ENCODE measurements at regions not wholly inside any gene's neighbourhood (a gene's known extent, or its start where the extent isn't known, plus 50 kb on each side); places are given as distances from the start of the nearest gene placed in this dataset.
"Not testable (repeated sequence)": the region's sequence is repeated elsewhere in the genome, so short reads cannot be mapped to it uniquely, and the experiment has no call there.

GRCh38 chr5:32928761-32929160, 217.6 kb downstream of the NPR3 start:
- no peak for DNase-seq (ENCODE audit: low read depth in 2 of 2)

GRCh38 chr5:32931438-32931837, 220.3 kb downstream of the NPR3 start:
- DNase-seq (ENCODE audit: low read depth in 2 of 2) = not testable (repeated sequence)

GRCh38 chr5:32932241-32932935, 221.3 kb downstream of the NPR3 start:
- no peak for DNase-seq (ENCODE audit: low read depth in 2 of 2)

DNA sequence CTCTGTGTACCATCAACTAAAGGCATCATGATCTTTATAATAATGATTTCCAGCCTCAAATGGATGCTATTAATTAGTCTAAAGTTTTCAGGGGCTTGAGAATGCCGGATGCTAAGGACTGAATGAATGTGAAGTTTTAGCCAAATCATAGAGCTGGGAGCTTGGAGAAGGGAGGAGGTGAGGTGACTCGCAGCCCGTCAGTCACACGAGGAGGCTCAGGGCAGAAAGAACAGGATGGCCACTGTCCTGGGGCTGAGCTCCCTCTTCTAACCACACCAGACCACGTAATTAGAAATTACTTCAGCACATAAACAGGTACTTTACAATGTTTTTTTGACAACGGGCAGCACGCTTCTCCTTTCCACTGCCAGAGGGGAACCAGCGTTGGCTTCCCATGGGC, 222.6 kb downstream of the NPR3 start:
- no peak for DNase-seq (ENCODE audit: low read depth in 2 of 2)

DNA sequence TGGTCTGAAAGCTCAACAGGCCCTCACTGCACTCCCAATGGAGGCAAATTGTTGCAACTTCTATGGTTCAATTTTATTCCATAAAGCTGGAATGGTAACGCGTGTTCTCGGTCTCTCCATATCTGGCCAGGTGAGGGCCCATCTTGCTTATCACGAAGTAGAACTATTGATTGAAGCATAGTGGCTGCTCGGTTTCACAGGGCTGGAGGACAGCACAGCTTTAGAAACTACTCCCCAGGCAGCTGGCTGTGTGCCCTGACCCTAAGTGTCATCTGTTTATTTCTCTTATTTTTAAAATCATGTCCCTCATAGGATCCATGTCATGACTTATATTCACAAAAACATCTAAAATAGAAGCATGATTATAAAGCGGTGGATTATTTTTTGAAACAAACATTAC, 223.4 kb downstream of the NPR3 start:
- DNase-seq (ENCODE audit: low read depth in 2 of 2) = no peak

- DNase-seq (ENCODE audit: low read depth in 2 of 2) = no peak
Observed at GRCh38 chr5:32935283-32935682, 224.2 kb downstream of the NPR3 start.

GRCh38 chr5:32936329-32936728, 225.2 kb downstream of the NPR3 start:
- DNase-seq (ENCODE audit: low read depth in 2 of 2) = no peak

GRCh38 chr5:32942225-32942989, 231.3 kb downstream of the NPR3 start:
- DNase-seq (ENCODE audit: low read depth in 2 of 2) = peak; percentile 21 to 49

- no peak for DNase-seq (ENCODE audit: low read depth in 2 of 2)
Observed at GRCh38 chr5:32949286-32949970, 238.3 kb downstream of the NPR3 start.

GRCh38 chr5:32951003-32951402, 239.9 kb downstream of the NPR3 start:
- no peak for DNase-seq (ENCODE audit: low read depth in 2 of 2)

DNA sequence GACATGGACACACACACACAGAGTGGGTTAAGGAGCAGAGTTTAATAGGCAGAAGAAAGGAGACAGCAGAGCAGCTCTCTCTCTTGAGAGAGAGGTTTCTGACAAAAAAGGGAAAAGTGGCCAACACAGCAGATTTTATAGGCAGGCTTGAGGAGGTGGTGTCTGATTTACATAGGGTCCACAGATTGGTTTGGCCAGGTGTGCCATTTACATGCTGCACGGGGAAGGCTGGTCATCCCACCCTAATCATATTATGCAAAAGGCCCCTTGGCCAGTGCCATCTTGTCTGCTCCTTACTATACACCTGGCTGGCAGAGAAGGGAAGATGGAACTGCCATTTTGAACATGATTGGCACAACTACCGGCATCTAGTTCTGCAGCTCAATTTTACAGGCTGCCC, 240.8 kb downstream of the NPR3 start:
- no peak for DNase-seq (ENCODE audit: low read depth in 2 of 2)

GRCh38 chr5:32952421-32952820, 241.3 kb downstream of the NPR3 start:
- DNase-seq (ENCODE audit: low read depth in 2 of 2) = not testable (repeated sequence)

DNA sequence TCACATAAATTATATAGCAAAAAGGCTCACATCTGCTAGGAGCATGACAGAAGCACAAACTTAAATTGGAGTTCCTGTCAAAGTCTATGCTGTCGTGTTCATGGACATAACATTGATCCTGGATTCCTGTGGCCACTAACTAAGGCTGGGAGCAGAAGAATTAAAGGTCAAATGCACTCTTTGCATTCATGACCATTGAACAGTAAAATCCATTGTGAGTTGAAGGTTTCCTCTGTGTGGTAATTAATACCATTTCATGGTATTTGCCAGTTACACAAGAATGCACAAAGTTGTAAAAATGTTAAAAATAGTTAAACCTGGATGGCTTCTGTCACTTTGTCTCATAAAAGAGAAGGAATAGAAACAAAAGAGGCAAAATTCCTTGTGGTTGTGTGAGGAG, 242.6 kb downstream of the NPR3 start:
- DNase-seq (ENCODE audit: low read depth in 2 of 2) = no peak

DNA sequence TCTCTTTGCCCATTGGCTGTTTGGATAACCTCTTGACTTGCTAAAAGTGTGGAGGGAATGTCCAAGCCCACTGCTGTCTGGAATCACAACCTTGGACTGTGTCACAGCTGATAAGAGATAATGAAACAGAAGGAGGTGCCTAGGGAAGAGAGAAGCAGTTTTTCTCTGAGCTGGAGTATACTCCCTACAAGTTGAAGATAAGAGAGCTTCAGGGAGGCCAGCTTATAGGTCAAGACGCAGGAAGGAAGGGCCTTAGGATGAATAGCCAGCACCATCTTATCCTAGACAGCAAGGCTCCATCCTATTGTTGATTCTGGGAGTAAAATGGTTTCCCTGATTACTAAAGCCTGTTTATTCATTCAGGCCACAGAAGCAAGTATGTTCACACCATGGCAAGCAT, 244.7 kb downstream of the NPR3 start:
- DNase-seq (ENCODE audit: low read depth in 2 of 2) = no peak

DNA sequence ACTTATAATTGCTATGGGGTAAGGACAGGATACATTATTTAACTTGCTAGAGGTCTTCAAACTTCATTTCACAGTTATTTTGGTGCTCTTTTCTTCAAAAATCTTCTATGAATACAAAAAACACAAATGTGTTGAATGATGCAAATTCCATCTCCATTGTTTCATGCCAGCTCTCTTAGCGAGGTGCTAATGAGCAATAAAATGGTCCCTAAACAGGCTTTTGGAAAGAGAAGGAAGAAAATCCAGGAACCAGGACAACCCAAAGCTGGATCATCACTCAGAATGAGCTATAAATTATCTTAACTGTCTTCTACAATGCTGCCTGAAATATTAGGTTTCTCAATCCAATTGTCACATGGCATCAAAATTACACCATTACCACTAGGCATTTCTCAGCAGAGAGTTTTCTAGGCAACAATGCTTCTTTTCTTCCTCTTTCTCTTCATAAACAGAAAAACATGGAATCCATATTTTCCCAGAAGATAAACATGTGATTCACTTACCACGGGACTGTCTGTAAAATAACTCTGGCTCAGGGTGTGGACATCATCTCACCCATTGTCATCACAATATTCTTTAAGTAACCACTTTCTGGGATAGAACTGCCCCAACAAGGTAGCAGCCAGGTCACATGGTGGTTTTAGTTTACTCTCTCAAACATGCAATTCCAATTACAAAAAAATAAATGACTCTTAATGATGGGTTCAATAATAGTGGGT, 249.4 kb downstream of the NPR3 start:
- no peak for DNase-seq (ENCODE audit: low read depth in 2 of 2)

DNA sequence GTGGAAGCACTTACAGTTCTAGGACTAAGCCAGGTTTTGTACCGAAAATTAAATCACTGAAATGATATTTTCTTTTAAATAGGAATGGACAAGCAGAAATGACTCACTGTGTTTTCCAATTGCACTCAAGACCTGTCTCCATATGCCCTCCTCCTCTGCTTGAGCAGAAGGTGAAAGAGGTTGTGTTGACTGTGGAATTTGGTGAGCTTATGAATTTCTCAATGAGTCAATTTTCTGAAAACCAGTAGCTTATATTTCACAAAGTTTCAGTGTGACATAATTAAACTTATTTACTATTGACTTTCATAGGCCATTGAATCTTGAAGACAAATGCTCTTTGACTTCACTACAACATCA, 249.9 kb downstream of the NPR3 start:
- no peak for DNase-seq (ENCODE audit: low read depth in 2 of 2)

DNA sequence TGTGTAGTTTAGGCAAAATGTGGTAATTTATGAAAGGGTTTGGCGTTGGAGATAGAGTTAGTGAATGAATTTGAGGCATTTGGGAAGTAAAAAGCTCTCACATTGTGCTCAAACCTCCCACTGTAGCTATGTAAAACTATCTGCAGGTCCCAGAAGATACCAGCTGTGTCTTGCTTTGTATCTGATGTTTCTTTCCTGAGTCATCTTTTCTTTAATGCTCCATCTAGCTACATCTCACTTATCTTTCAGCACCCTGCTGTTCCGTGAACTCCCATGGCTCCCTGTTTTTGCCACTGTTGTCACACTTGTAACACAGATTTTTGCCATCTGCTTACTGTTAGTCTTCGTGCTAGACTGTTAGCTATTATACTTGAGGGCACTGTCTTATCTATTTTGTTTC, 253.1 kb downstream of the NPR3 start:
- DNase-seq (ENCODE audit: low read depth in 2 of 2) = no peak

- DNase-seq (ENCODE audit: low read depth in 2 of 2) = no peak
Observed at GRCh38 chr5:32973646-32974045, 262.5 kb downstream of the NPR3 start.

GRCh38 chr5:32975656-32976375, 264.7 kb downstream of the NPR3 start:
- DNase-seq (ENCODE audit: low read depth in 2 of 2) = no peak

GRCh38 chr5:32981061-32981460, 269.9 kb downstream of the NPR3 start:
- no peak for DNase-seq (ENCODE audit: low read depth in 2 of 2)

GRCh38 chr5:32984851-32985610, 273.9 kb downstream of the NPR3 start:
- peak in 1 of 2 donors; percentile 28 for DNase-seq (ENCODE audit: low read depth in 2 of 2)
